DND-41 (cell line): ENCODE measurements at regions not wholly inside any gene's neighbourhood (a gene's known extent, or its start where the extent isn't known, plus 50 kb on each side); places are given as distances from the start of the nearest gene placed in this dataset.

Source experiments
- ATAC-seq: fragments of 200-7000 bp; cut with Tn5 transposase; 3 replicates; pipeline ENCODE4 v1.9.1; 2021; ENCODE audit warnings: low read depth; ENCODE audit not compliant: insufficient read depth
- DNase-seq: peaks from one replicate; pipeline ENCODE4 v3.0.0-alpha.2; 2020
- H2AFZ ChIP-seq: 2 replicates; pipeline ENCODE4 v1.6.0; 2012; ENCODE audit warnings: low read depth, low read length
- H3K27ac ChIP-seq: 2 replicates; pipeline ENCODE4 v1.5.1; 2012; ENCODE audit warnings: low read length, inconsistent platforms
- H3K27me3 ChIP-seq: fragments of 200-600 bp; sonication (generic); 2 replicates; pipeline ENCODE4 v1.6.0; 2012; ENCODE audit warnings: low read length, mild to moderate bottlenecking, inconsistent platforms; ENCODE audit not compliant: insufficient read depth, poor library complexity
- H3K36me3 ChIP-seq: 2 replicates; pipeline ENCODE4 v1.5.1; 2012; ENCODE audit warnings: low read length, inconsistent platforms; ENCODE audit not compliant: insufficient read depth
- H3K4me1 ChIP-seq: 2 replicates; pipeline ENCODE4 v1.5.1; 2012; ENCODE audit warnings: mild to moderate bottlenecking, low read length; ENCODE audit not compliant: insufficient read depth
- H3K4me2 ChIP-seq: 2 replicates; pipeline ENCODE4 v1.6.0; 2012; ENCODE audit warnings: mild to moderate bottlenecking, moderate library complexity, low read length, inconsistent platforms; ENCODE audit not compliant: insufficient read depth
- H3K4me3 ChIP-seq, 2 experiments: fragments of 200-600 bp in 1 of 2; shearing (Covaris generic) in 1 of 2; 2 replicates each; pipeline ENCODE4 v1.5.1; 2012 to 2016; ENCODE audit warnings: inconsistent platforms in 2 of 2, low read length in 2 of 2, mild to moderate bottlenecking in 2 of 2, low read depth in 1 of 2, moderate library complexity in 1 of 2
- H3K79me2 ChIP-seq: 2 replicates; pipeline ENCODE4 v1.6.0; 2012; ENCODE audit warnings: low read length, inconsistent platforms; ENCODE audit not compliant: insufficient read depth
- H3K9ac ChIP-seq: 2 replicates; pipeline ENCODE4 v1.6.0; 2012; ENCODE audit warnings: low read depth, mild to moderate bottlenecking, inconsistent platforms, low read length, moderate library complexity
- H3K9me3 ChIP-seq: 2 replicates; pipeline ENCODE4 v1.5.1; 2012; ENCODE audit warnings: low read length, moderate library complexity, mild to moderate bottlenecking, inconsistent platforms; ENCODE audit not compliant: insufficient read depth, severe bottlenecking
- H4K20me1 ChIP-seq: 2 replicates; pipeline ENCODE4 v1.6.0; 2012; ENCODE audit warnings: low read length; ENCODE audit not compliant: insufficient read depth
- EZH2 ChIP-seq: IDR thresholded peaks from 3 replicates; pipeline ENCODE4 v1.6.1; 2012; ENCODE audit warnings: borderline replicate concordance, low read depth, mild to moderate bottlenecking, moderate library complexity, low read length, inconsistent platforms; ENCODE audit not compliant: severe bottlenecking
- TF ChIP-seq, protein P1 (sequence below): IDR thresholded peaks from 2 replicates; pipeline ENCODE4 v1.5.1; 2012; ENCODE audit warnings: borderline replicate concordance, low read length, moderate library complexity, mild to moderate bottlenecking; ENCODE audit not compliant: poor library complexity, severe bottlenecking; ENCODE audit errors: extremely low read depth

DNA sequence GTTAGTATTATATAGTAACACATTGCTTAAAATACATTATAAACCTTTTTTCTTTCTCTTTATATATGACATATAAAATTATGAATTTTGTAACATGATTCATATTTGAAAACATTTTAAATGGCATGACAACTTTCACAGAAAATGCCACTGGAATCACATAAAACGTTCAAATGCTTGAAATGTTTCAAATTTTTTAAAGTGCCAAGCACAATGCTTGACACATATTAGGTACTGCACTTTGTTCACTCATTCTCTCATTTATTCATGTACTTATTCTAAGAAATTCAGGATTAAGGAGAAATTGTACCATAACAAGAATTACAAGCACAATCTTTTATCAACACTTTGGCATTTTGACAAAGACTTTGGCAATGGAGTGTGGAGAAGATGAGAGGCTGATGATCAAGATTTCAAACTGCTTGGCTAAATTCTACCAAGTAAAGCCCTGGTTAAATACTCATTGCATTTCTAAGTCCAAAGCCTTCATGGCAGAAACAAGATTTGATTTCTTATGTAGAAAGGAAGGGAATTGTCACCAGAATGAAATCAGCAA lies 232.2 kb downstream of the C12orf50 start:
- Histone ChIP-seq H3K9me3 (no peaks in the 10 kb centered on the region), H3K4me3 (no peak overlapping the region), H4K20me1 (no peaks in the 10 kb centered on the region), H3K36me3 (no peaks in the 10 kb centered on the region), H3K9ac (no peak overlapping the region), H3K27ac (no peak overlapping the region), H2AFZ (no peak overlapping the region), H3K79me2 (no peaks in the 10 kb centered on the region), H3K4me1 (no peaks in the 10 kb centered on the region), H3K4me2 (no peak overlapping the region), H3K27me3 (no peaks in the 10 kb centered on the region)
- no peak for TF ChIP-seq EZH2
- TF ChIP-seq, protein P1, sequence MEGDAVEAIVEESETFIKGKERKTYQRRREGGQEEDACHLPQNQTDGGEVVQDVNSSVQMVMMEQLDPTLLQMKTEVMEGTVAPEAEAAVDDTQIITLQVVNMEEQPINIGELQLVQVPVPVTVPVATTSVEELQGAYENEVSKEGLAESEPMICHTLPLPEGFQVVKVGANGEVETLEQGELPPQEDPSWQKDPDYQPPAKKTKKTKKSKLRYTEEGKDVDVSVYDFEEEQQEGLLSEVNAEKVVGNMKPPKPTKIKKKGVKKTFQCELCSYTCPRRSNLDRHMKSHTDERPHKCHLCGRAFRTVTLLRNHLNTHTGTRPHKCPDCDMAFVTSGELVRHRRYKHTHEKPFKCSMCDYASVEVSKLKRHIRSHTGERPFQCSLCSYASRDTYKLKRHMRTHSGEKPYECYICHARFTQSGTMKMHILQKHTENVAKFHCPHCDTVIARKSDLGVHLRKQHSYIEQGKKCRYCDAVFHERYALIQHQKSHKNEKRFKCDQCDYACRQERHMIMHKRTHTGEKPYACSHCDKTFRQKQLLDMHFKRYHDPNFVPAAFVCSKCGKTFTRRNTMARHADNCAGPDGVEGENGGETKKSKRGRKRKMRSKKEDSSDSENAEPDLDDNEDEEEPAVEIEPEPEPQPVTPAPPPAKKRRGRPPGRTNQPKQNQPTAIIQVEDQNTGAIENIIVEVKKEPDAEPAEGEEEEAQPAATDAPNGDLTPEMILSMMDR = no peak
- no peak for DNase-seq
- no peak for ATAC-seq

DNA sequence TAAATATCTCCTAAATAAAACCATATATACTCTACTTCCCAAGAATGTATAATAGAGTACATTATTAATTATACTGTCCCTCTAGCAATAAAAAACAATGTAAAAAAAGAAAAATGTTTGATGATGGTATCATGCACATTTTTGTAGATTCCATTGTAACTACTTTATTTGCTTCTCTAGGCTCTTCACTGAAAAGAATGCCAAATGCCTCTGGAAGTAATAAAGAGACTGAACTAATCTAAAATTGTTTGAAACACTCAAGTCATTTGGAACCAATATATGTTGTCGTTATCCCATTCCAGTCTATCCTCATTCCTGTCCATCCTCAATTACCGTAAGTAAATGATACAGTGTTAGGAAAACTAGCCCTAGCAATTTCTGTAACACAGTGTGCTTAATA lies 233.6 kb downstream of the C12orf50 start:
- ATAC-seq = no peak
- H3K36me3 ChIP-seq = no peaks in the 10 kb centered on the region
- TF ChIP-seq, protein P1 = no peak
- no peak for TF ChIP-seq EZH2
- DNase-seq = no peak
- H3K4me2 ChIP-seq = no peak overlapping the region
- H3K27me3 ChIP-seq = no peaks in the 10 kb centered on the region
- H4K20me1 ChIP-seq = no peaks in the 10 kb centered on the region
- H3K4me1 ChIP-seq = no peaks in the 10 kb centered on the region
- no peak overlapping the region for H3K9ac ChIP-seq
- H3K4me3 ChIP-seq = no peak overlapping the region
- no peaks in the 10 kb centered on the region for H3K79me2 ChIP-seq
- no peak overlapping the region for H2AFZ ChIP-seq
- H3K9me3 ChIP-seq = no peaks in the 10 kb centered on the region
- no peak overlapping the region for H3K27ac ChIP-seq

DNA sequence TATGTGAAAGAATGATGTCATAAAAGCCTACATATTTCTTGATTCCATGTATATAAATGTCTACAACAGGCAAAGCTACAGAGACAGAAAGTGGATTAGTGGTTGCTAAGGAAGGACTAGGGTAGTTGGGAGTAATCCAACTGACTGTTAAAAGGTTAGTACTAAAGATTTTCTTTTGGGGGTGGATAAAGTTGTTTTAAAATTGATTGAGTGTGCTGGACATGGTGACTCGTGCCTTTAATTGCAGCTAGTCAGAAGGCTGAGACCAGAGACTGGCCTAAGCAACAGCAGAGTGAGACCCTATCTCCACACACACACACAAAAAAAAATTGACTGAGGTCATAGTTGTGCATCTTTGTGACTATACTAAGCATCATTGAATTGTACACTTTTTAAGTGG lies 234.3 kb downstream of the C12orf50 start:
- TF ChIP-seq EZH2 = no peak
- TF ChIP-seq, protein P1 = no peak
- H3K4me2 ChIP-seq = no peak overlapping the region
- no peaks in the 10 kb centered on the region for H3K4me1 ChIP-seq
- no peaks in the 10 kb centered on the region for H4K20me1 ChIP-seq
- H2AFZ ChIP-seq = no peak overlapping the region
- ATAC-seq = no peak
- H3K27me3 ChIP-seq = no peaks in the 10 kb centered on the region
- no peaks in the 10 kb centered on the region for H3K36me3 ChIP-seq
- H3K27ac ChIP-seq = no peak overlapping the region
- DNase-seq = no peak
- H3K79me2 ChIP-seq = no peaks in the 10 kb centered on the region
- H3K4me3 ChIP-seq = no peak overlapping the region
- no peak overlapping the region for H3K9ac ChIP-seq
- no peaks in the 10 kb centered on the region for H3K9me3 ChIP-seq

DNA sequence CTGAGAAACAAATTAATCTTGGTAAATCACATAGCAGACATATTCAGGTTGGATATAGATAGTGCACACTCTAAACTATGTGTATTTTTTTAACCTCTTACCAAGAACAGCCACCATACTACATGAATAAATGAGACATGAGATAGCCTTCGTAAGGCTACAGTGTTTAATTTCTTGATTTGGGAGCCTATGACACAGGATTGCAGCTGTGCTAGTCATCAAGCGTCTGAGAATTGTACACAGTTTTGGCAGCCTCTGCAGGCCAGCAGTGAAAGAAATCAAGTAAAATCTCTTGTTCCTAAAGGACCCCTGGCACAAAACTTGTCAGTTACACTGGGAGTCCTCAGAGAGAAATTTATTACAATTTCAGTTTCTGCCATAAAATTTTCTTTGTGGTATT lies 236.1 kb downstream of the C12orf50 start:
- ATAC-seq = no peak
- TF ChIP-seq, protein P1 = no peak
- no peak for TF ChIP-seq EZH2

More for the DNA sequence above, 236.1 kb downstream of the C12orf50 start:
- no peak overlapping the region for H3K27ac ChIP-seq
- H3K9me3 ChIP-seq = no peaks in the 10 kb centered on the region
- H2AFZ ChIP-seq = no peak overlapping the region
- no peak overlapping the region for H3K4me3 ChIP-seq
- no peaks in the 10 kb centered on the region for H4K20me1 ChIP-seq
- DNase-seq = no peak
- H3K36me3 ChIP-seq = no peaks in the 10 kb centered on the region
- H3K9ac ChIP-seq = no peak overlapping the region
- H3K27me3 ChIP-seq = no peaks in the 10 kb centered on the region
- no peaks in the 10 kb centered on the region for H3K4me1 ChIP-seq
- H3K79me2 ChIP-seq = no peaks in the 10 kb centered on the region
- no peak overlapping the region for H3K4me2 ChIP-seq
